ACC112 (cell line): ENCODE measurements at regions not wholly inside any gene's neighbourhood (a gene's known extent, or its start where the extent isn't known, plus 50 kb on each side); places are given as distances from the start of the nearest gene placed in this dataset.

Source experiments
- H2AFZ ChIP-seq: fragments of 200-600 bp; sonication (generic); one replicate; pipeline ENCODE4 v1.6.0; 2017; ENCODE audit warnings: antibody characterized with exemption, low read length; ENCODE audit not compliant: unreplicated experiment
- H3K27ac ChIP-seq: fragments of 200-600 bp; sonication (generic); 2 replicates; pipeline ENCODE4 v1.5.1; 2014; ENCODE audit warnings: low read depth, mild to moderate bottlenecking, antibody characterized with exemption, low read length, moderate library complexity
- H3K27me3 ChIP-seq: fragments of 200-600 bp; sonication (generic); 2 replicates; pipeline ENCODE4 v1.6.1; 2014; ENCODE audit warnings: mild to moderate bottlenecking, antibody characterized with exemption, low read length, moderate library complexity, mixed read lengths; ENCODE audit not compliant: insufficient read depth
- H3K36me3 ChIP-seq: fragments of 200-600 bp; sonication (generic); 2 replicates; pipeline ENCODE4 v1.6.1; 2016; ENCODE audit warnings: mild to moderate bottlenecking, antibody characterized with exemption, low read length, moderate library complexity, mixed read lengths; ENCODE audit not compliant: insufficient read depth
- H3K4me1 ChIP-seq: fragments of 200-600 bp; sonication (generic); one replicate; pipeline ENCODE4 v1.6.1; 2016; ENCODE audit warnings: low read length, mixed read lengths; ENCODE audit not compliant: insufficient read depth, unreplicated experiment, control insufficient read depth
- H3K4me3 ChIP-seq: fragments of 200-600 bp; sonication (generic); 2 replicates; pipeline ENCODE4 v1.5.1; 2014; ENCODE audit warnings: mild to moderate bottlenecking, low read depth, low read length
- H3K79me2 ChIP-seq: fragments of 200-600 bp; sonication (generic); one replicate; pipeline ENCODE4 v1.6.0; 2016; ENCODE audit warnings: low read length; ENCODE audit not compliant: control insufficient read depth, unreplicated experiment, insufficient read depth

DNA sequence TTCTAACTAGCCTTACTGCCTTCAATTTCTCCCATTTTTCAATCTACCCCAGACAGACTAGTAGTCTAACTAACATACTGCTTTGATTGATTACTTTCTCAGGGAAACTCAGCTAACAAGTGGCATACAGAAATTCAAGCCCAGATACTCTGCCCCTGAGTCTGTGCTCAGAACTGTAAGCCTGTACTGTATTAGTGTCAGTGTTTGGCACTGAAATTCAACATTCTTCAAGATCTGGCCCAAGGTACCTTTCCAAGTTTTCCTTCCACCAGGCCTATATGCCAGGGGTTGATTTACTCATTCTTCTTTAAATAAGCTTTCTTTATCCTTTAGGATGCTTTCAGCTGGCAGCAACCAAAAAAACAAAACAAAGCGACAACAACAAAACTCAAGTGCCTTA is 433.2 kb upstream of the MARCKS start:
- no peak overlapping the region for H3K27ac ChIP-seq
- no peaks in the 10 kb centered on the region for H3K4me1 ChIP-seq
- no peaks in the 10 kb centered on the region for H3K79me2 ChIP-seq
- no peaks in the 10 kb centered on the region for H3K27me3 ChIP-seq
- no peak overlapping the region for H3K4me3 ChIP-seq
- no peak overlapping the region for H2AFZ ChIP-seq
- no peaks in the 10 kb centered on the region for H3K36me3 ChIP-seq

DNA sequence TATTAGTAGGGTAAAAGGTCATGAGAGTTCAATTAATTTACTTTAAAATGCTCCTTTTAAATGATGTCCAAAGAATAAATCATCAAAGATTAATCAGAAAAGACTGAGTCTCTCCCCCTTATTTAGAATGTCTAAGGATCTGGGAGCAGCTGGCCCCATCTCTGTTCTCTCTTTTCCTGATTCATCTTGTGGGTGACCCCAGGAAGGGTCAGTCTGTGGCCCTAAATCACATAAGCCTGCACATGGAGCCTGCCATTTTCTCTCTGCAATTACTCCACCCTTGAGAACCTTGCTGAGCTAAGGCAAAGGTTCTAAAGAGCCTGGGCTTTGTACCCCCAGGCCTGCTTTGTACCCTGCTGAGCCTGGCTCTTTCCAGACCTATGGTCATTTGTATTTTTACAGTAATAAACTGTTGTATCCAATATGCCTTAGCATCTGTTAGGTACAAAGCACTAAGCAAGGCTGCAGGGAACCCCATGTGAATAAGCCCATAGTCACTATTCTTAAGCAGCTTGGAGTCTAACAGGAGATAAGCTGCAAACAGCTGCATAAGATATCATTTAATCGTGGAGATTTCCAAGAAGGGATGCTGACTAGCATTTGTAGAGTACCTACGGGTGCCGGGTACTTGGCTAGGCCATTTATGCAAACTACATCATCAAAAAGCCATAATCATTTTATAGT is 431.0 kb upstream of the MARCKS start:
- Histone ChIP-seq H3K4me3 (no peak overlapping the region), H3K36me3 (no peaks in the 10 kb centered on the region), H3K27ac (no peak overlapping the region), H3K79me2 (no peaks in the 10 kb centered on the region), H3K27me3 (no peaks in the 10 kb centered on the region), H3K4me1 (no peaks in the 10 kb centered on the region), H2AFZ (no peak overlapping the region)

DNA sequence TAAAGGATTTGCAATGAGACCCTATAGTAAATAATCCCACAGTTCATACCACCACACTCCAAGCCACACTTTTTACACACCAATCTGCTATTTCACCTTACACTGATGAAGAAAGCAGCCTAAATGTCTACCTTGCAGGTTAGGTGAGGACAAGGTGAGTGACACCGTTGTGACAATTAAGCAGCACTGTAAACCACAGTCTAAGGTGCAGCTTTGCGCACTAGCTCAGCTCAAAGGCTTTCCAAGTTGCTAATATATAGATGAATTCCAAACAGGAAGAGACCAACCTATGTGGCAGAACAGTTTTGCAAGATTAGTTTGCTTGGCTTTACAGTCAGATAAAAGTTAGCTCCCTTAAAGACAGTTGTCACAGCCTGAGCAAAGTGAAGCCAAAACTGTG is 429.5 kb upstream of the MARCKS start:
- Histone ChIP-seq H3K36me3 (no peaks in the 10 kb centered on the region), H3K4me1 (peaks cover 3% of the 10 kb centered on the region), H2AFZ (no peak overlapping the region), H3K4me3 (no peak overlapping the region), H3K27me3 (no peaks in the 10 kb centered on the region), H3K27ac (no peak overlapping the region), H3K79me2 (no peaks in the 10 kb centered on the region)

DNA sequence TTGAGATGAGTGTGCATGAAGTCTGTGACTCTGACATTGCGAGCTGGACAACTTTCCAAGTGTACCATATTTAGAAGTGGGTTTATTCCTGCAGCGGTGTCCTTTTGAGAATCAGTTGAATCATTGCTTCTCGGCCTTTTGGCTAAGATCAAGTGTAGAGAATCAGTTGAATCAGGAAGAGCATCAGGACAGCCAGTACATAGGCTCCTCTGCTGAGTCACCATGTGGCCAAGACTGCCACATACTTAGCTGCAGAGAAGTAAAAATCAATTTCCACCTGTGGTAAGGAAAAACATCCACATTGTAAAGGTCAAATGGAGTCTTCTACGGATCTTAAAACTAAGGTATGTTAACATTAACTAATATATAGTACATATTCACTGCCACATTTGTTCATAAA is 428.4 kb upstream of the MARCKS start:
- no peaks in the 10 kb centered on the region for H3K36me3 ChIP-seq

DNA sequence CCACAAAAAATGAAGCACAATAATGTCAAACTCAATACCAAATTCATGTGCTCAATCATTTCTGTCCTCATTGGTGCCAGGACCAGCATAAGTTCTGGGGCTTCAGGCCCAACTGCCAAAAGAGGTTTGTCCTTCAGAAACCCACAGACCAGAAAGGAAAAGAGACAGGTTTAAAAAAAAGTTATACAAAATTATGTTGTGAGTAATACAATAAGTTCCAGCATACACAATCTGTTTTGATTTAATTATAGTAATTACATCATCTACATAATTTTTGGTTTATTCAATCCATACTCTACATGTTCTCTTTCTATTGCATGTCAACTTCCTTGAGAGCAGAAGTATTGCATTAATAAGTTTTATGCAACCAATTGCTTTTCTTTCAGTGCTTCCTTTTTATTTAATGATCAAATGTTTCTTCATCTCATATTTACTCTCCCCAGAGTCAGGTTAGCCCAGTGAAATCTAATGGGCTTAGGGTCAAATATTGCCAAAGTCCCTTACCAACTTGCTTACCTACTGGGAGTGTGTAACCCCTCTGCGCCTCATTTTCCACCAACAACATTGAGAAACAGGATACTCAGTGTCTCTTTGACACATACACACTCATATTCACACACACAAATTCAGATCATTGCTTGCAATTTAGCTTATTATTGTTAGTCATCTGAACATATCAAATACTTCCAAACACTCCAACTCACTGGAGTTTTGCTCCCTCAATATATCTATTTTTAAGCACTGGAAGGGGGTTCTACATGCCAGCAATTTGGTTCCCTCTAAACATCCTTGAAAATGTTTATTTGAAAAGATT is 424.4 kb upstream of the MARCKS start:
- H3K4me3 ChIP-seq = peak overlapping the region; percentile 21; the same call in 1 of the 2 replicates
- H3K36me3 ChIP-seq = no peaks in the 10 kb centered on the region
- H3K27ac ChIP-seq = peak overlapping the region; percentile 25
- no peaks in the 10 kb centered on the region for H3K27me3 ChIP-seq
- peaks cover 18% of the 10 kb centered on the region for H3K4me1 ChIP-seq
- no peaks in the 10 kb centered on the region for H3K79me2 ChIP-seq
- no peak overlapping the region for H2AFZ ChIP-seq

More for the DNA sequence above, 428.4 kb upstream of the MARCKS start:
- Histone ChIP-seq H3K79me2 (no peaks in the 10 kb centered on the region), H3K4me3 (no peak overlapping the region), H3K4me1 (peaks cover 14% of the 10 kb centered on the region), H3K27ac (no peak overlapping the region), H3K27me3 (no peaks in the 10 kb centered on the region), H2AFZ (no peak overlapping the region)

DNA sequence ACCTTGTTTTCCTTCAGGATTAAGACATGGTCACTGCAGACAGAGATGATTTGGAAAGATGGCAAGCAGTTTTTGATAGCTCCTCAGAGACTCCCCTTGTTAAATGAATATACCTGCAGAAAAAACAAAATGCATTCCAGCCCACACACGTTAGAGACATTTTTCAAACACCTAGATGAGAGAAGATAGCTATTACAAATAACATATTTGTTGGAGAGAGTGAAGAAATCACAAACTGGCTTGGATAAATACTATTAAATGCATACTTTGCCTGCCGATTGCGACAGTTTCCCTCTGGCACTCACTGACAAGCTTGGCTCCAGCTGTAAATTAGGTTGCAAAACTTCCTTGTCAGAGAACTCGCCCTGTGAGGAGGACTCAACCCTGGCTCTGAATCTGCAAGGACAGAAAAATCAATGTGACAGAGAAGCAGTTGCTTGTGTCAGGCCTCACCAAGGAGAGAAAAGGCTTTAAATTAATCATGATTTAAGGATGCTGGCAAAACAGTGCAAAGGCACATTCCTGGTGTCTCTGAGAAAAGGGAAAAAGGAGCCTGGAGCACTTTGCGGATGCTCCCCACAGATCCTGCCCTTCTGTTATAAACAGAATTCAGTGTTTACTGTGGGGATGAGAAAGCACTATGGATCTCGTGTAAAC is 423.7 kb upstream of the MARCKS start:
- H3K36me3 ChIP-seq = no peaks in the 10 kb centered on the region
- no peak overlapping the region for H2AFZ ChIP-seq
- peaks cover 18% of the 10 kb centered on the region for H3K4me1 ChIP-seq
- H3K27ac ChIP-seq = peak overlapping the region; percentile 25
- H3K4me3 ChIP-seq = peak overlapping the region; percentile 21; the same call in 1 of the 2 replicates
- H3K27me3 ChIP-seq = no peaks in the 10 kb centered on the region
- no peaks in the 10 kb centered on the region for H3K79me2 ChIP-seq

DNA sequence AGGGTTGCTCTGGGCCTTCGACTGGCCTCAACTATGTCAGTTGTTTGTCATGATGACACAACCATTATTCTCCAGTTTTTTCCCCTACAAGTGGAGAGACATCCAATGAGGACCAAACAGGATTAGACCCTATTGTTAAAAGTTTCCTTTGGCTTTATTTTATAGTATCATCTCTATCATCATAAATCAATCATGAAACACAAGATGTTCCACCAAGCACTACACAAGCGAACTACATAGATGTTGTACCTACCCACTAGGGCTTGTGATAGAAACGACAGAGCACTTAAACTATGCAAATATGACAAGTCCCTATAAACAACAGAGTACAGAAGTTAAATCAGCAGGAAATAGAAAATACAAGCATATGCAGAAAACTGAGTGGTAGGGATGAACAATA is 422.5 kb upstream of the MARCKS start:
- H3K79me2 ChIP-seq = no peaks in the 10 kb centered on the region
- no peak overlapping the region for H3K27ac ChIP-seq
- H2AFZ ChIP-seq = no peak overlapping the region
- H3K36me3 ChIP-seq = no peaks in the 10 kb centered on the region
- H3K27me3 ChIP-seq = no peaks in the 10 kb centered on the region
- no peak overlapping the region for H3K4me3 ChIP-seq
- H3K4me1 ChIP-seq = peaks cover 18% of the 10 kb centered on the region

DNA sequence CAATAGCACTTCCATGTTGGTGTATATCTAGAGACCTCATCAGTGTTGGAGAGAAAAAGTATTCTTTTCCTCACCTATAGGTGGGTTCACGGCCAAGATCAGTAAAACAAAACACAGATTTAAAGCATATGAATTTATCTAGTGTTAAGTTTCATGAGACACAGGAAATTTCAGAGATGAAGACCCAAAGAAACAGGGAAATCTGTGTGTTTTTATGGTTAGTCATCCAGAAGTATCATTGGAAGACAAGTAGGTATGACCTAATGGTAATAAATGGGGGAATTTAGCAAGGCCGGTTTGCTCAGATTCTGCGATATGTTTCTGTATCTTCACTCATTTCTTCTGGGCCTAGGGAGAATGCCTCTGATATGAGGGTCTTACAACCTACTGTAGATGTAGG is 419.6 kb upstream of the MARCKS start:
- no peak overlapping the region for H3K27ac ChIP-seq
- H3K79me2 ChIP-seq = no peaks in the 10 kb centered on the region
- H3K4me1 ChIP-seq = peaks cover 16% of the 10 kb centered on the region
- no peak overlapping the region for H3K4me3 ChIP-seq
- no peaks in the 10 kb centered on the region for H3K27me3 ChIP-seq
- no peak overlapping the region for H2AFZ ChIP-seq
- H3K36me3 ChIP-seq = no peaks in the 10 kb centered on the region

DNA sequence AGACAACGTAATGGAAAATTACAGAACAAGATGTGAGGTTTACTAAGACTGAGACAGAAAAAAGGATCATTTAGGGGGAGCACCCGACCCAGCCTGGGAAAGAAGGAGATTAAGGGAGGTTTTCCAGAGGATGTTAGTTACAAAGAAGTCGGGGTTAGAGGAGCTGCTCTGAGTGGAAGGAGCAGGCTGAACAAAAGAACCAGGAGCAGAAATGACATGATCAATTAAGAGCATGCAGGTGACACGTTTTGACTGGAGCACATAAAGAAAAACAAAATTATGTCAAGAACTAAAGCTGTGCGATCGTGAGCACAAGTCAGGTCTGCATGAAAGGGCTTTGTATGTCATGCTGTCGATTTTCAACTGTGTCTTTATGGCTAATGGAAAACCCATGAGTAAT is 417.3 kb upstream of the MARCKS start:
- H2AFZ ChIP-seq = no peak overlapping the region

DNA sequence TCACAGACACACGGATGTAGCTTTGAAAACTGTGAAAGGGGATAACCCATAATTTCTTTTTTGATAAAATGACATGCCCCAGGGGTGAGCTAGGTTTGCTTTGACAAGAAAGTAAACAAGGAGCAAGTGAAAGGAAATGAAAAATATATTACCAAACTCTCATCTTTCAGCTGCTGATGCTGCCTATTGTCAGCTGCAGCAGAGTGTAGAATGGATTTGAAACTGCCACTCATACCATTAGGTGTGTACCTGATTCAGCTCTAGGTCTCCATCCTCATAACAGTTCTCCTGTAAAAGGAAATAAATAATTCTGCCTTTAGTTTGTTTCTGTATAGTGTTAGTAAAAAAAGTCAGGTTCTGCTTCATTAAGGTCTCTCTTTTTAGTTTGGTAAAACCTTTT is 415.1 kb upstream of the MARCKS start:
- Histone ChIP-seq H3K36me3 (no peaks in the 10 kb centered on the region), H3K4me3 (no peak overlapping the region), H3K27me3 (no peaks in the 10 kb centered on the region), H3K79me2 (no peaks in the 10 kb centered on the region), H3K4me1 (peaks cover 3% of the 10 kb centered on the region), H3K27ac (no peak overlapping the region), H2AFZ (peak overlapping the region; percentile 10)

More for the DNA sequence above, 417.3 kb upstream of the MARCKS start:
- Histone ChIP-seq H3K4me1 (no peaks in the 10 kb centered on the region), H3K27me3 (no peaks in the 10 kb centered on the region), H3K79me2 (no peaks in the 10 kb centered on the region), H3K4me3 (no peak overlapping the region), H3K36me3 (no peaks in the 10 kb centered on the region), H3K27ac (no peak overlapping the region)
